ENCODE measurements at regions not wholly inside any gene's neighbourhood (a gene's known extent, or its start where the extent isn't known, plus 50 kb on each side); places are given as distances from the start of the nearest gene placed in this dataset.
A peak's percentile ranks its signal among the peaks of the same experiment; 100 is the strongest.

DNA sequence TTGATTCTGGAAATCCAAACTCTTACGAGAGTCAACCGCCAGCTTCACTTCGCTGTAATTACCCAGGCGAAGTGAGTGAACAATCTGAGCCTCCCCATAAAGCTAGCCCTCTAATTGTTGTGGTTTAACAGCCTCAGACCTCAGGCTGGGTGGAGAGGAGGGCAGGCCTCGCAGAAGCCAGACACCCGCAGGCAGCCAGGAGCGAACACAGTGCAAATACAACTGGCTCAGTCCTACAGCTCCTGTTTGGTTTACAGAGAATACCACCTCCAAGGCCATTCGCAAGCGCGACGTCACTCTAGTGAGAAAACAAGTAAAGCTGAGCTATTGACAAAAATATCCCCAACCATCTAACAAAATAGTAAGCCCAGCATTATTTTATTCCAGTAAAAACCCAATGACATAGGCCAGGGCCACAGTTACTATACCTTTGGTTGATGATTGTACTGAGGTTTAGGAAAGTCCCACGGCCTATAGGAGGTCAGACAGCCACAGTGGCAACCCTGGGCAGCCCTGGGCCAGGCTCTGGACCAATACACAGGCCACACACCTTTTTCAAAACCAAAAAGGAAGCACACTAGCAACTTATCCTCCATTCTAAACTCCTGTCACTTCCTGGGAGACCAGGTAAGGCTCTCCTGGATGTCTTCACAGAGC is 163.3 kb downstream of the ETS2 start (continued):
- TF ChIP-seq, protein P1, sequence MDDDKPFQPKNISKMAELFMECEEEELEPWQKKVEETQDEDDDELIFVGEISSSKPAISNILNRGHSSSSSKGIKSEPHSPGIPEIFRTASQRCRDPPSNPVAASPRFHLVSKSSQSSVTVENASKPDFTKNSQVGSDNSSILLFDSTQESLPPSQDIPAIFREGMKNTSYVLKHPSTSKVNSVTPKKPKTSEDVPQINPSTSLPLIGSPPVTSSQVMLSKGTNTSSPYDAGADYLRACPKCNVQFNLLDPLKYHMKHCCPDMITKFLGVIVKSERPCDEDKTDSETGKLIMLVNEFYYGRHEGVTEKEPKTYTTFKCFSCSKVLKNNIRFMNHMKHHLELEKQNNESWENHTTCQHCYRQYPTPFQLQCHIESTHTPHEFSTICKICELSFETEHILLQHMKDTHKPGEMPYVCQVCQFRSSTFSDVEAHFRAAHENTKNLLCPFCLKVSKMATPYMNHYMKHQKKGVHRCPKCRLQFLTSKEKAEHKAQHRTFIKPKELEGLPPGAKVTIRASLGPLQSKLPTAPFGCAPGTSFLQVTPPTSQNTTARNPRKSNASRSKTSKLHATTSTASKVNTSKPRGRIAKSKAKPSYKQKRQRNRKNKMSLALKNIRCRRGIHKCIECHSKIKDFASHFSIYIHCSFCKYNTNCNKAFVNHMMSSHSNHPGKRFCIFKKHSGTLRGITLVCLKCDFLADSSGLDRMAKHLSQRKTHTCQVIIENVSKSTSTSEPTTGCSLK (tag by site-specific recombination; IDR thresholded peaks at IDR 0.05): no peak
- TF ChIP-seq ZNF274 (IDR thresholded peaks at IDR 0.05; ENCODE audit: low read length) (no peak), ZNF274 (tag by site-specific recombination; IDR thresholded peaks at IDR 0.05; ENCODE audit: borderline replicate concordance) (no peak), ZFP41 (tag by site-specific recombination; IDR thresholded peaks at IDR 0.05; ENCODE audit: borderline replicate concordance) (no peak)

DNA sequence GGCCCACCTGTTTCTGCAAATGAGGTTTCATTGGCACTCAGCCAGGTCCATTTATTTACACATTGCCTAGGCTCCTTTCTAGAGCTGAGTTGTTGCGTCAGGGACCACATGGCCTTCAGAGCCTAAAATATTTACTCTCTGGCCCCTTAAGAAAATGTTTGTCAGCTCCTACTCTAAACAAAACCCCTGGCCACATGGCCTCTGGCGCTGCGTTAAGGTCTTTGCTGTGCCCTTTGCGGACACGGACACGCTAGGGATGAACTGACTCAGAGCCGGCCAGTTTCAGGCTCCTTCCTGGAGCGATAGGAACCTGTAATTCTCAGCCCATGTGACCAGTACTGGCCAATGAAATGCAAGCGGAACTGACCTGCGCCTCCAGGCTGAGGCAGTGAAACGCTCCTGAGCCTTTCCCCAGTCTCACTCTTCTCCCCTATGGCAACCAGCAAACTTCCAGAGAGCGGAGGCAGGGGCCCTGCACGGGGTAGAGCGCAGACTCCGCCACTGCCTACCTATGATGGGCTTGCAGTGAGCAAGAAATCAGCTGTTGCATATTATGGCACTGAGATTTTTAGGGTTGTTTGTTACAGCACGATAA is 160.3 kb downstream of the ETS2 start:
- Histone ChIP-seq H3K27ac (ENCODE audit: extremely low read depth, low read depth, low read length) (no peak overlapping the region), H3K9me3 (ENCODE audit: control insufficient read depth, insufficient read depth, low read depth, low read length) (no peaks in the 10 kb centered on the region), H3K36me3 (ENCODE audit: control insufficient read depth in 2 of 2, insufficient read depth in 1 of 2, low read length in 2 of 2) (no peaks in the 10 kb centered on the region), H3K4me3 (ENCODE audit: low read depth, low read length) (no peak overlapping the region), H3K4me1 (ENCODE audit: control insufficient read depth, insufficient read depth, low read length) (peaks cover 2% of the 10 kb centered on the region; the same call in 1 of the 2 replicates)
- POLR2A ChIA-PET: interaction anchor here (1.1 kb wide), 1 partner anchor 13 kb away, joined by 3 read pairs; no protein-coding TSS in a partner anchor
- CTCF ChIA-PET: interaction anchor here (1.0 to 2.1 kb wide), 2 partner anchors 9 to 23 kb away, joined by 3 to 7 read pairs; no protein-coding TSS in a partner anchor
- TF ChIP-seq, protein P2, sequence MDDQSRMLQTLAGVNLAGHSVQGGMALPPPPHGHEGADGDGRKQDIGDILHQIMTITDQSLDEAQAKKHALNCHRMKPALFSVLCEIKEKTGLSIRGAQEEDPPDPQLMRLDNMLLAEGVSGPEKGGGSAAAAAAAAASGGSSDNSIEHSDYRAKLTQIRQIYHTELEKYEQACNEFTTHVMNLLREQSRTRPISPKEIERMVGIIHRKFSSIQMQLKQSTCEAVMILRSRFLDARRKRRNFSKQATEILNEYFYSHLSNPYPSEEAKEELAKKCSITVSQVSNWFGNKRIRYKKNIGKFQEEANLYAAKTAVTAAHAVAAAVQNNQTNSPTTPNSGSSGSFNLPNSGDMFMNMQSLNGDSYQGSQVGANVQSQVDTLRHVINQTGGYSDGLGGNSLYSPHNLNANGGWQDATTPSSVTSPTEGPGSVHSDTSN (CRISPR knock-in tag; IDR thresholded peaks at IDR 0.05): no peak
- TF ChIP-seq, protein P3, sequence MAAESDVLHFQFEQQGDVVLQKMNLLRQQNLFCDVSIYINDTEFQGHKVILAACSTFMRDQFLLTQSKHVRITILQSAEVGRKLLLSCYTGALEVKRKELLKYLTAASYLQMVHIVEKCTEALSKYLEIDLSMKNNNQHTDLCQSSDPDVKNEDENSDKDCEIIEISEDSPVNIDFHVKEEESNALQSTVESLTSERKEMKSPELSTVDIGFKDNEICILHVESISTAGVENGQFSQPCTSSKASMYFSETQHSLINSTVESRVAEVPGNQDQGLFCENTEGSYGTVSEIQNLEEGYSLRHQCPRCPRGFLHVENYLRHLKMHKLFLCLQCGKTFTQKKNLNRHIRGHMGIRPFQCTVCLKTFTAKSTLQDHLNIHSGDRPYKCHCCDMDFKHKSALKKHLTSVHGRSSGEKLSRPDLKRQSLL (tag by site-specific recombination; IDR thresholded peaks at IDR 0.05): peak; percentile 48
- TF ChIP-seq BCL11A (tag by site-specific recombination; IDR thresholded peaks at IDR 0.05; ENCODE audit: low read depth) (no peak), ZEB2 (tag by site-specific recombination; IDR thresholded peaks at IDR 0.05) (no peak), ZBTB48 (tag by site-specific recombination; IDR thresholded peaks at IDR 0.05) (no peak), ZNF302 (tag by site-specific recombination; IDR thresholded peaks at IDR 0.05; ENCODE audit: low read depth) (no peak), ZNF792 (tag by site-specific recombination; IDR thresholded peaks at IDR 0.05) (no peak), SP7 (tag by site-specific recombination; IDR thresholded peaks at IDR 0.05) (no peak)
- TF ChIP-seq, protein P4, sequence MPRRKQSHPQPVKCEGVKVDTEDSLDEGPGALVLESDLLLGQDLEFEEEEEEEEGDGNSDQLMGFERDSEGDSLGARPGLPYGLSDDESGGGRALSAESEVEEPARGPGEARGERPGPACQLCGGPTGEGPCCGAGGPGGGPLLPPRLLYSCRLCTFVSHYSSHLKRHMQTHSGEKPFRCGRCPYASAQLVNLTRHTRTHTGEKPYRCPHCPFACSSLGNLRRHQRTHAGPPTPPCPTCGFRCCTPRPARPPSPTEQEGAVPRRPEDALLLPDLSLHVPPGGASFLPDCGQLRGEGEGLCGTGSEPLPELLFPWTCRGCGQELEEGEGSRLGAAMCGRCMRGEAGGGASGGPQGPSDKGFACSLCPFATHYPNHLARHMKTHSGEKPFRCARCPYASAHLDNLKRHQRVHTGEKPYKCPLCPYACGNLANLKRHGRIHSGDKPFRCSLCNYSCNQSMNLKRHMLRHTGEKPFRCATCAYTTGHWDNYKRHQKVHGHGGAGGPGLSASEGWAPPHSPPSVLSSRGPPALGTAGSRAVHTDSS (tag by site-specific recombination; IDR thresholded peaks at IDR 0.05): no peak
- TF ChIP-seq, protein P5, sequence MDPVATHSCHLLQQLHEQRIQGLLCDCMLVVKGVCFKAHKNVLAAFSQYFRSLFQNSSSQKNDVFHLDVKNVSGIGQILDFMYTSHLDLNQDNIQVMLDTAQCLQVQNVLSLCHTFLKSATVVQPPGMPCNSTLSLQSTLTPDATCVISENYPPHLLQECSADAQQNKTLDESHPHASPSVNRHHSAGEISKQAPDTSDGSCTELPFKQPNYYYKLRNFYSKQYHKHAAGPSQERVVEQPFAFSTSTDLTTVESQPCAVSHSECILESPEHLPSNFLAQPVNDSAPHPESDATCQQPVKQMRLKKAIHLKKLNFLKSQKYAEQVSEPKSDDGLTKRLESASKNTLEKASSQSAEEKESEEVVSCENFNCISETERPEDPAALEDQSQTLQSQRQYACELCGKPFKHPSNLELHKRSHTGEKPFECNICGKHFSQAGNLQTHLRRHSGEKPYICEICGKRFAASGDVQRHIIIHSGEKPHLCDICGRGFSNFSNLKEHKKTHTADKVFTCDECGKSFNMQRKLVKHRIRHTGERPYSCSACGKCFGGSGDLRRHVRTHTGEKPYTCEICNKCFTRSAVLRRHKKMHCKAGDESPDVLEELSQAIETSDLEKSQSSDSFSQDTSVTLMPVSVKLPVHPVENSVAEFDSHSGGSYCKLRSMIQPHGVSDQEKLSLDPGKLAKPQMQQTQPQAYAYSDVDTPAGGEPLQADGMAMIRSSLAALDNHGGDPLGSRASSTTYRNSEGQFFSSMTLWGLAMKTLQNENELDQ (tag by site-specific recombination; IDR thresholded peaks at IDR 0.05; ENCODE audit: low read depth): no peak
- TF ChIP-seq, protein P1 (tag by site-specific recombination; IDR thresholded peaks at IDR 0.05): no peak
- TF ChIP-seq, protein P6, sequence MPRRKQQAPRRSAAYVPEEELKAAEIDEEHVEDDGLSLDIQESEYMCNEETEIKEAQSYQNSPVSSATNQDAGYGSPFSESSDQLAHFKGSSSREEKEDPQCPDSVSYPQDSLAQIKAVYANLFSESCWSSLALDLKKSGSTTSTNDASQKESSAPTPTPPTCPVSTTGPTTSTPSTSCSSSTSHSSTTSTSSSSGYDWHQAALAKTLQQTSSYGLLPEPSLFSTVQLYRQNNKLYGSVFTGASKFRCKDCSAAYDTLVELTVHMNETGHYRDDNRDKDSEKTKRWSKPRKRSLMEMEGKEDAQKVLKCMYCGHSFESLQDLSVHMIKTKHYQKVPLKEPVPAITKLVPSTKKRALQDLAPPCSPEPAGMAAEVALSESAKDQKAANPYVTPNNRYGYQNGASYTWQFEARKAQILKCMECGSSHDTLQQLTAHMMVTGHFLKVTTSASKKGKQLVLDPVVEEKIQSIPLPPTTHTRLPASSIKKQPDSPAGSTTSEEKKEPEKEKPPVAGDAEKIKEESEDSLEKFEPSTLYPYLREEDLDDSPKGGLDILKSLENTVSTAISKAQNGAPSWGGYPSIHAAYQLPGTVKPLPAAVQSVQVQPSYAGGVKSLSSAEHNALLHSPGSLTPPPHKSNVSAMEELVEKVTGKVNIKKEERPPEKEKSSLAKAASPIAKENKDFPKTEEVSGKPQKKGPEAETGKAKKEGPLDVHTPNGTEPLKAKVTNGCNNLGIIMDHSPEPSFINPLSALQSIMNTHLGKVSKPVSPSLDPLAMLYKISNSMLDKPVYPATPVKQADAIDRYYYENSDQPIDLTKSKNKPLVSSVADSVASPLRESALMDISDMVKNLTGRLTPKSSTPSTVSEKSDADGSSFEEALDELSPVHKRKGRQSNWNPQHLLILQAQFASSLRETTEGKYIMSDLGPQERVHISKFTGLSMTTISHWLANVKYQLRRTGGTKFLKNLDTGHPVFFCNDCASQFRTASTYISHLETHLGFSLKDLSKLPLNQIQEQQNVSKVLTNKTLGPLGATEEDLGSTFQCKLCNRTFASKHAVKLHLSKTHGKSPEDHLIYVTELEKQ (tag by site-specific recombination; IDR thresholded peaks at IDR 0.05; ENCODE audit: borderline replicate concordance): no peak
- TF ChIP-seq, protein P7, sequence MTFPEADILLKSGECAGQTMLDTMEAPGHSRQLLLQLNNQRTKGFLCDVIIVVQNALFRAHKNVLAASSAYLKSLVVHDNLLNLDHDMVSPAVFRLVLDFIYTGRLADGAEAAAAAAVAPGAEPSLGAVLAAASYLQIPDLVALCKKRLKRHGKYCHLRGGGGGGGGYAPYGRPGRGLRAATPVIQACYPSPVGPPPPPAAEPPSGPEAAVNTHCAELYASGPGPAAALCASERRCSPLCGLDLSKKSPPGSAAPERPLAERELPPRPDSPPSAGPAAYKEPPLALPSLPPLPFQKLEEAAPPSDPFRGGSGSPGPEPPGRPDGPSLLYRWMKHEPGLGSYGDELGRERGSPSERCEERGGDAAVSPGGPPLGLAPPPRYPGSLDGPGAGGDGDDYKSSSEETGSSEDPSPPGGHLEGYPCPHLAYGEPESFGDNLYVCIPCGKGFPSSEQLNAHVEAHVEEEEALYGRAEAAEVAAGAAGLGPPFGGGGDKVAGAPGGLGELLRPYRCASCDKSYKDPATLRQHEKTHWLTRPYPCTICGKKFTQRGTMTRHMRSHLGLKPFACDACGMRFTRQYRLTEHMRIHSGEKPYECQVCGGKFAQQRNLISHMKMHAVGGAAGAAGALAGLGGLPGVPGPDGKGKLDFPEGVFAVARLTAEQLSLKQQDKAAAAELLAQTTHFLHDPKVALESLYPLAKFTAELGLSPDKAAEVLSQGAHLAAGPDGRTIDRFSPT (tag by site-specific recombination; IDR thresholded peaks at IDR 0.05): no peak
